CD14-positive monocyte (primary cell): ENCODE measurements at regions not wholly inside any gene's neighbourhood (a gene's known extent, or its start where the extent isn't known, plus 50 kb on each side); places are given as distances from the start of the nearest gene placed in this dataset.
A peak's percentile ranks its signal among the peaks of the same experiment; 100 is the strongest.

Experiments used
- DNase-seq, 3 donors: peaks; one replicate each; pipeline ENCODE4 v3.0.0-alpha.2; 2011 to 2022
- H2AFZ ChIP-seq: 2 replicates; pipeline ENCODE4 v1.6.0; 2012; ENCODE audit warnings: mild to moderate bottlenecking, low read depth, low read length, inconsistent platforms; ENCODE audit not compliant: insufficient read depth, poor library complexity, severe bottlenecking
- H3K27ac ChIP-seq, 2 donors: 1 replicate in 1 of 2; 2 replicates in 1 of 2; pipeline ENCODE4 v1.5.1; 2012 to 2013; ENCODE audit warnings: low read length in 2 of 2, control low read depth in 1 of 2, inconsistent platforms in 1 of 2, low read depth in 1 of 2, mild to moderate bottlenecking in 1 of 2
- H3K27me3 ChIP-seq, 2 donors: one replicate each; pipeline versions ENCODE4 v1.6.0 to v1.6.1; 2011 to 2013; ENCODE audit warnings: low read length in 2 of 2; ENCODE audit not compliant: control insufficient read depth in 2 of 2, insufficient read depth in 2 of 2
- H3K36me3 ChIP-seq, 2 donors: replicated peaks in 1 of 2; 1 replicate in 1 of 2; 2 replicates in 1 of 2; pipeline versions ENCODE4 v1.5.1 to v1.6.1; 2012 to 2013; ENCODE audit warnings: low read length in 2 of 2, control low read depth in 1 of 2, inconsistent platforms in 1 of 2, mild to moderate bottlenecking in 1 of 2; ENCODE audit not compliant: insufficient read depth in 2 of 2, control insufficient read depth in 1 of 2
- H3K4me1 ChIP-seq, 2 donors: 1 replicate in 1 of 2; 2 replicates in 1 of 2; pipeline versions ENCODE4 v1.5.1 to v1.6.1; 2012 to 2013; ENCODE audit warnings: low read length in 2 of 2, control low read depth in 1 of 2, inconsistent platforms in 1 of 2, mild to moderate bottlenecking in 1 of 2, moderate library complexity in 1 of 2; ENCODE audit not compliant: insufficient read depth in 2 of 2, control insufficient read depth in 1 of 2
- H3K4me2 ChIP-seq: replicated peaks from 2 replicates; pipeline ENCODE3; 2012; ENCODE audit warnings: low read length, moderate library complexity, mild to moderate bottlenecking; ENCODE audit not compliant: poor library complexity, severe bottlenecking; ENCODE audit errors: extremely low read depth
- H3K4me3 ChIP-seq, 3 experiments: fragments of 200-600 bp in 1 of 3; sonication (generic) in 1 of 3; replicated peaks in 1 of 3; 1 replicate in 2 of 3; 2 replicates in 1 of 3; pipeline ENCODE4 v1.5.1; 2011 to 2013; ENCODE audit warnings: low read length in 3 of 3, mild to moderate bottlenecking in 3 of 3, control low read depth in 2 of 3, low read depth in 2 of 3, inconsistent platforms in 1 of 3, moderate library complexity in 1 of 3
- H3K79me2 ChIP-seq: 2 replicates; pipeline ENCODE4 v1.6.0; 2012; ENCODE audit warnings: mild to moderate bottlenecking, control low read depth, inconsistent platforms, low read length, moderate library complexity; ENCODE audit not compliant: insufficient read depth
- H3K9ac ChIP-seq: 2 replicates; pipeline ENCODE4 v1.6.0; 2017; ENCODE audit warnings: low read length, mild to moderate bottlenecking; ENCODE audit not compliant: insufficient read depth, poor library complexity, severe bottlenecking
- H3K9me3 ChIP-seq, 2 donors: replicated peaks in 1 of 2; 1 replicate in 1 of 2; 2 replicates in 1 of 2; pipeline versions ENCODE4 v1.5.1 to v1.6.1; 2012 to 2013; ENCODE audit warnings: low read length in 2 of 2, control low read depth in 1 of 2; ENCODE audit not compliant: control insufficient read depth in 1 of 2, insufficient read depth in 1 of 2
- H4K20me1 ChIP-seq: 2 replicates; pipeline ENCODE4 v1.6.0; 2012; ENCODE audit warnings: mild to moderate bottlenecking, low read length, control low read depth, moderate library complexity; ENCODE audit not compliant: insufficient read depth
- H3K27ac Mint-ChIP-seq, 7 donors: one replicate each; pipeline ENCODE4 v1.8.0; 2020; ENCODE audit warnings: mild to moderate bottlenecking in 7 of 7, mixed read lengths in 7 of 7, moderate library complexity in 6 of 7, inconsistent platforms in 2 of 7
- H3K27me3 Mint-ChIP-seq, 3 donors: one replicate each; pipeline ENCODE4 v1.8.0; 2021 to 2022; ENCODE audit warnings: low read depth in 3 of 3, mild to moderate bottlenecking in 3 of 3, mixed read lengths in 3 of 3, moderate library complexity in 3 of 3, inconsistent platforms in 1 of 3
- H3K36me3 Mint-ChIP-seq, 2 donors: one replicate each; pipeline ENCODE4 v1.8.0; 2020; ENCODE audit warnings: mixed read lengths in 2 of 2, inconsistent platforms in 1 of 2, mild to moderate bottlenecking in 1 of 2
- H3K4me1 Mint-ChIP-seq: one replicate; pipeline ENCODE4 v1.8.0; 2020; ENCODE audit warnings: mild to moderate bottlenecking, mixed read lengths
- H3K4me3 Mint-ChIP-seq, 2 donors: one replicate each; pipeline ENCODE4 v1.8.0; 2020; ENCODE audit warnings: mild to moderate bottlenecking in 2 of 2, mixed read lengths in 2 of 2, moderate library complexity in 1 of 2
- H3K9me3 Mint-ChIP-seq, 7 donors: one replicate each; pipeline ENCODE4 v1.8.0; 2020 to 2022; ENCODE audit warnings: mixed read lengths in 7 of 7, mild to moderate bottlenecking in 6 of 7, moderate library complexity in 6 of 7, inconsistent platforms in 2 of 7
- WGBS: methylation state at CpG from one replicate; pipeline ENCODE4 v1.1.5; 2013; ENCODE audit warnings: missing lambda C conversion rate; ENCODE audit not compliant: insufficient coverage; 5-methylcytosine and 5-hydroxymethylcytosine counted together
- intact Hi-C, 2 donors: fragments of 100-400 bp; cut with micrococcal nuclease; formaldehyde crosslinking; loops; one replicate each; pipeline versions ENCODE4 v1.15.0 to v1.15.1; 2023
- TF ChIP-seq, protein P1 (sequence below): fragments of 200-600 bp; IDR thresholded peaks from one replicate; pipeline ENCODE4 v1.8.0; 2022; ENCODE audit warnings: antibody characterized with exemption, mild to moderate bottlenecking

DNA sequence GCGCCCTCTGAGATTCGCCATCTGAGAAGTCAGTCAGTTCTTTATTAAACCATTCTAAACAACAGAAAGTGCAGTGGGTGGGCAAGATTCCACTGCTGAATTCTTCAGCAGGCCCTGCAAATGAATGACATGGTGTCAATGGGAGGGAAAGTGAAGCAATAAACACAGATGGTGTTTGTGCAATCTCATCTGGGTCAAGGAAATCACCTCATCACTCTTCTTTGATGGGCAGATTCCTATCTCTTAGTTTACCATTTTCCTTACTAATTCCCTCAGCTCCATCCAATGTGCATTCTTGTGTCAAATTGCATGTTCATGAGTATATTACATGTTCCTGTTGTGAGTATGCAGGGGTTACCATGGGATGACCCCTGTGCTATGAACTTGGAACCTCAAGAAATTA lies 100.7 kb upstream of the CYP1B1 start:
- DNase-seq, result peak; percentile 49 to 75 (median 74)
- H3K79me2 ChIP-seq, result peaks cover 18% of the 10 kb centered on the region
- H3K27me3 ChIP-seq, result no peaks in the 10 kb centered on the region
- Mint-ChIP-seq H3K4me1 (peaks cover 82% of the 10 kb centered on the region), H3K36me3 (peaks cover 11 to 14% of the 10 kb centered on the region in 2 donors), H3K4me3 (no peak overlapping the region), H3K27ac (peak overlapping the region; percentile 93 to 98 (median 95)), H3K9me3 (peaks cover 0 to 2% (median 0%) of the 10 kb centered on the region in 7 donors), H3K27me3 (no peaks in the 10 kb centered on the region)
- H3K9me3 ChIP-seq, result no peaks in the 10 kb centered on the region
- H3K4me1 ChIP-seq, result peaks cover 81 to 90% of the 10 kb centered on the region in 2 donors
- peak overlapping the region; percentile 76 for H3K4me2 ChIP-seq
- intact Hi-C loops, result loop anchor here in 1 of 2 donors (5.0 kb wide), 2 partner anchors 44 to 99 kb away; partner anchors contain the start of gene CYP1B1
- H3K4me3 ChIP-seq, result peak overlapping the region in 1 of 3 experiments; percentile 66
- no CpG with 5 or more reads among the region's 2 CpGs for WGBS
- no peaks in the 10 kb centered on the region for H4K20me1 ChIP-seq
- TF ChIP-seq, protein P1, sequence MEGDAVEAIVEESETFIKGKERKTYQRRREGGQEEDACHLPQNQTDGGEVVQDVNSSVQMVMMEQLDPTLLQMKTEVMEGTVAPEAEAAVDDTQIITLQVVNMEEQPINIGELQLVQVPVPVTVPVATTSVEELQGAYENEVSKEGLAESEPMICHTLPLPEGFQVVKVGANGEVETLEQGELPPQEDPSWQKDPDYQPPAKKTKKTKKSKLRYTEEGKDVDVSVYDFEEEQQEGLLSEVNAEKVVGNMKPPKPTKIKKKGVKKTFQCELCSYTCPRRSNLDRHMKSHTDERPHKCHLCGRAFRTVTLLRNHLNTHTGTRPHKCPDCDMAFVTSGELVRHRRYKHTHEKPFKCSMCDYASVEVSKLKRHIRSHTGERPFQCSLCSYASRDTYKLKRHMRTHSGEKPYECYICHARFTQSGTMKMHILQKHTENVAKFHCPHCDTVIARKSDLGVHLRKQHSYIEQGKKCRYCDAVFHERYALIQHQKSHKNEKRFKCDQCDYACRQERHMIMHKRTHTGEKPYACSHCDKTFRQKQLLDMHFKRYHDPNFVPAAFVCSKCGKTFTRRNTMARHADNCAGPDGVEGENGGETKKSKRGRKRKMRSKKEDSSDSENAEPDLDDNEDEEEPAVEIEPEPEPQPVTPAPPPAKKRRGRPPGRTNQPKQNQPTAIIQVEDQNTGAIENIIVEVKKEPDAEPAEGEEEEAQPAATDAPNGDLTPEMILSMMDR, result no peak
- H3K27ac ChIP-seq, result peak overlapping the region; percentile 91
- H2AFZ ChIP-seq, result no peak overlapping the region
- no peaks in the 10 kb centered on the region for H3K36me3 ChIP-seq
- no peak overlapping the region for H3K9ac ChIP-seq

DNA sequence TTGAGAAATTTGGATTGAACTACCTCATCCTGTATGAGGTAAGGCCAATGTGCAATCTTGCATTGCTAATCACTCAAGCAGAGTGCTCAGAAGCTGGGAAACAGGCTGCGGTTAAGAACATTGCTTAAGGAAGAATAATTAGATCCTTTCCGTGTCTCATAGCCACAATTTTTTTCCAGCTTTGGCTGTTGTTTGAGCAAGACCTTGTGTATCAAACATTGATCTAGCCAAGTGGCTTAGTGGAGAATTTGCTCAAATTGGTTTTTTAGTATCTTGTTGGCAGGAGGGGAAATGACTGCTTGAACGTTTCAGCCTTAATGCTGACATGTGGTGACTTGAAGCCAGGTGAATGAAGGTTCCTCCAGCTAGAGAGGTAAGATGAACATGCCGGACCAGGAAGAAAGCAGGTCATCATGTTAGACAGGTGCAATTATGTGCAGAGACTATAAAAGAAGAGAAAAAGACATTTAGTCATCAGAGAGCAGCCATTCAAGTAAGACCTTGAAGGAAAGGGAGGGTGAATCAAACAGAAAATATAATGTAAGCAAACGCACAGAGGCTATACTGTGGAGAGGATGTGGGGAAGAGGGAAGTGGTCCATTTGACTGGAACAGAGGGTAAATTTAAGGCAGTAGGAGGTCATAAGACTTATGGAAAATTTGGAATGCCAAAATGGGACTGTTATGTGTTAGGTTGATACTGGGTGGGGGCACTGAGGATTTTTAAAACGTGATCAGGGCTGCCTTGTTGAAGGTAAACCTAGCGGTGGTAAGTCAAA lies 98.9 kb upstream of the CYP1B1 start:
- intact Hi-C loops, result loop anchor here in 1 of 2 donors (5.0 kb wide), 2 partner anchors 43 to 98 kb away; partner anchors contain the start of gene CYP1B1
- DNase-seq, result peak; percentile 77 to 94 (median 88)
- Histone ChIP-seq H3K4me3 (peak overlapping the region; percentile 19 to 66 (median 41)), H3K27ac (peak overlapping the region; percentile 46 to 91), H3K4me1 (peaks cover 76 to 96% of the 10 kb centered on the region in 2 donors), H3K79me2 (peaks cover 18% of the 10 kb centered on the region), H3K27me3 (no peaks in the 10 kb centered on the region), H3K9me3 (no peaks in the 10 kb centered on the region), H3K36me3 (no peaks in the 10 kb centered on the region), H3K4me2 (peak overlapping the region; percentile 76), H4K20me1 (no peaks in the 10 kb centered on the region), H3K9ac (peak overlapping the region; percentile 51), H2AFZ (no peak overlapping the region)
- H3K9me3 Mint-ChIP-seq, result peaks cover 0 to 5% (median 0%) of the 10 kb centered on the region in 7 donors
- H3K36me3 Mint-ChIP-seq, result peaks cover 7 to 8% of the 10 kb centered on the region in 2 donors
- peak overlapping the region; percentile 92 to 98 (median 95) for H3K27ac Mint-ChIP-seq
- peak overlapping the region; percentile 65 to 89 for H3K4me3 Mint-ChIP-seq
- no peaks in the 10 kb centered on the region for H3K27me3 Mint-ChIP-seq
- 26% methylated on average over 4 of the region's 7 CpGs for WGBS
- TF ChIP-seq, protein P1, result no peak
- peaks cover 85% of the 10 kb centered on the region for H3K4me1 Mint-ChIP-seq
